Fibroblast of skin of left biceps (primary cell): ENCODE measurements at regions not wholly inside any gene's neighbourhood (a gene's known extent, or its start where the extent isn't known, plus 50 kb on each side); places are given as distances from the start of the nearest gene placed in this dataset.

Experiments used
- DNase-seq, 2 experiments: peaks; one replicate each; pipeline ENCODE4 v3.0.0-alpha.2; 2013; ENCODE audit warnings: low read depth in 2 of 2

DNA sequence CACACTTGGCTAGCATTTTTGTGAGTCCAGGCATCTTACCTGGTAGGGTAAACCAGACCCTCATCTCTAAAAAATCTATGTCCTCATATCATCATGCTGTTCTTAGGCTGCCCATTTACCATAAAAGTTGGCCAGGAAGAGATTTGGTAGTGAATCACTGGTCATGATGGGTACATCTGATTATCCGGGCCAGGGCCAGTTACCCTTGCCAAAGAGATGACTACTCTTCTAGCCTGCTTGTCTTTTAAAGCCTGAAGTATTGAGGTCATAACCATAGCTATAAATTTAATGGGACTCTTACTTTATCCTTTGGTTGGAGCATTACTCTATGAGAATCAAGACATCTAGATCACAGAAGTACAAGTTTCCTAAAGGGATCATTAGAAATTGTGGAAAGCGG, 276.8 kb downstream of the TENT5A start:
- DNase-seq, result no peak

DNA sequence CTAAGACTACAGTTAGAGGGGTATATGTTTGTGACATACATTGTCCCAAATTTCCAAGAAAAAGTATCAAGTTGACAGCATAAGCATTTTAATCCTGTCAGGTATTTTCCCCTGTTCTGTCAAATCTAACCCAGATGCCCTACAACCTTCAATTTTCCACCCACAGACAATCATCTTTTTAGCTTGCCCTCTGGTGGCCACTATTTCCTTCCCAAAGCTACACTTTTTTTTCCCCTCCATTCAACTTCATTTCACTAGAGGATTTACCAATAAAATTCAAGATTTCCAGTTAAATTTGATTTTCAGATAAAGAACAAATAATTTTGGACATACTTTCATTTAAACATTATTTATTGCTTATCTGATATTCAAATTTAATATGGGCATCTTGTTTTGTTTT, 286.6 kb downstream of the TENT5A start:
- DNase-seq, result no peak

DNA sequence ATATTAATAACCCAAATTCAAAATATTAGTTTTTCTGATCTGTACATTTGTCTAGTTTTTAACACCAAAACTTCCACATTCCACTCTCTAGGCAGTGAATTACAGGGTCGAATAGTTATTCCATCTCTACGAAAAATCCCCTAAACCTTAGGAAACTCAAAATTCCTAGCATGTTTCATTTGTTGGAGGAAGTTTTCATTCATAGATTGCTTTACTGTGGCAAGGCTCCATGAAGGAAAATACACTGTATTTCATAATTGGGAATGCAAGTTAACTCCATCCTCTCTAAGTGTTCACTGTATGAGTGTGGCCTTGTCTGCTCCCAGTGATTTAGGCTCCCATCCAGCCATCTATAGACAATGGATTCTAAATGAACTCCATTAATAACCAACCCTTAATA, 296.1 kb downstream of the TENT5A start:
- no peak for DNase-seq

DNA sequence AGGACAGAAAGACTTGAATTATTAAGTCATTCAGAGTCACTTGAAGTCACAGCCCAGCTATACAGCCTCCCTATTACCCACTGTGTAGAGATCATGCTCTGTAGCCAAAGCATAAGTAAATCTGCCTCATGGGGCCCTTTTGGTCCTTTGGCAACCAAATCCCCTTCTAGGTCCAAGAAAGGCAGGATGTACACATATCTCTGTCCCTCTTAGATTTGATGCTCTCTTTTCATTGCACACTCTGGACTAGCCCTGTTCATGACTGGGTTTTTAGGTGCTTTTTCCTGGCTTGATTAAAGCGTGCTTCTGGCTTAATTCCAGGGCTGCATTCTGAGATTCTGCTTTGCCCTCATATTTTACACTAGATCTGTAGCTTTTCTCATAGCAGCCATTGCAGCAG, 296.8 kb downstream of the TENT5A start:
- DNase-seq, result no peak

DNA sequence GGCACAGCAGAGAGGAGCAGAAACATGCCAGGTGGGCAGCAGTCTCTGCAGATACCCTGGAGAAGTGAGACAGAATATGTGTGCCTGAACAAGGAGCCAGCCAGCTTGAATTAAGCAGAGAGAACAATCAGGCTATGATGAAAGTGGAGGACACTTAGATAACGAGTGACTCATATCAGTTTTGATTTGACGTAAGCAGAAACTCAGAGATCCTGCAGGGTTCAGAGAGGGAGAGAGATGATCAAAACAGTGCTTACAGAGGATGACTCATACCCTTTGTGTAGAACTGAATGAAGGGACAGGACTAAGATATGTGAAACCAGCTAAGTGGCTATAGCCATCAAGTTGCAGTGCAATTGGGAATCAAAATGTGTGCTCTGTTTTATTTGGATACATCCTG, 300.7 kb downstream of the TENT5A start:
- peak; percentile 68 for DNase-seq

DNA sequence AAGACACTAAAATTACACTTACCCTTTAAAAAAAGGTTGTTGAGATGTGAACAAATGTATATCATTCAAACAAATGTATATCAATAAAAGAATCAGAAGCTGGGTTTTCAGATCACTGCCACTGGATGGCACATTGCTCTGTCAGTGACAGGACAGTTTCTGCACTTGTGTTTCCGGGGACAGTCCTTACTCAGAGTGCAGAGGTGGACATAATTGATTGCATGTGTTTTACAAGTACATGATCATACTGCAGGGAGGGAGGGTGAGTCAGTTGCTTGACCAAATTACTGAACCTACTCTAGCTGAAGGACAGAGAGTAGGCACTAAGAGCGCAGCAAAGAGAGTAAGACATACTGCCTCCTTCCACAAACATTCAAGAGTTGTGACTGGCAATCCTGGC, 302.3 kb downstream of the TENT5A start:
- DNase-seq, result no peak

DNA sequence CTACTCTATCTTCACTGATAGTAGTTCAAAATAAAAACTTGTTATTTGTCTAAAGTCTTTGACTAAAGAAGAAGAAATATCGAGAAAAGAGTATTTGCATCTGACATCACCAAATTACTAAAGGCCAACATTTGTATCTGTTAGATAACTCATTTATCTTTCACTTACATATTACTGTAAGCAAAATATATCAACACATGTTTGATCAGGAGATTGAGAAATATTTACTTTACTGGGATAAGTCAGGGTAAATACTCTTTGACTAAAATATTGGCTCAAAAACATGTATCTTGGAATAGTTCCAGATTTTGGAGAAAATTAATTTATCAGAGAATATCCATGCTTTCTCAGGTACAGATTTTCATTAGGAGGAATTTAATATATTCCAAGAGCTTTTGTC, 306.0 kb downstream of the TENT5A start:
- DNase-seq, result no peak

DNA sequence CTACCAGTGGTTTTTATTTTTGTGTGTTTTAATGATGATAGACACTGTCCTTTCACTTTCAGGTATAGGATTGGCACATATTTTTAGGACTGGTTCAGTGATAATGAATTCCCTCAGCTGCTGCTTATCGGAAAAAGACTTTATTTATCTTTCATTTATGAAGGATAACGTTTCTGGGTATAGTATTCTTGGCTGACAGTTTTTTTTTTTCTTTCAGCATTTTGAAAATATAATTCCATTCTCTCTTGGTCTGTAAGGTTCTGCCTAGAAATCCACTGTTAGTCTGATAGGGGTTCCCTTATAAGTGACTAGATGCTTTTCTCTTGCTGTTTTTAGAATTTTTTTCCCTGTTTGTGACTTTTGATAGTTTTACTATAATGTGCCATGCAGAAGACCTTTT, 313.1 kb downstream of the TENT5A start:
- DNase-seq, result no peak

DNA sequence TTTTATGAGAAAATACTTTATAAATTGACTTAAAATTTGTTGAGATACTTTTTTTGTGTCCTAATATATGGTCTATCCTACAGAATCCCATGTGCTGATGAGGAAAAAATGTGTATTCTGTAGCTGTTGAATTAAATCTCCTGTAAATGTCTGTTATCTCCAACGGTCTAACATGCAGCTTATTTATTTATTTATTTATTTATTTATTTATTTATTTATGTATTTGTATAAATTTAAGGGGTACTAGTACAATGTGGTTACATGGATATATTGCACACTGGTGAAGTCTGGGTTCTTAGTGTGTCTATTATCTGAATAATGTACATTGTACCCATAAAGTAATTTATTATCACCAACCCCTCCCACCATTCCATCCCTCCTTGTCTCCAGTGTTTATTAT, 315.5 kb downstream of the TENT5A start:
- DNase-seq, result no peak

DNA sequence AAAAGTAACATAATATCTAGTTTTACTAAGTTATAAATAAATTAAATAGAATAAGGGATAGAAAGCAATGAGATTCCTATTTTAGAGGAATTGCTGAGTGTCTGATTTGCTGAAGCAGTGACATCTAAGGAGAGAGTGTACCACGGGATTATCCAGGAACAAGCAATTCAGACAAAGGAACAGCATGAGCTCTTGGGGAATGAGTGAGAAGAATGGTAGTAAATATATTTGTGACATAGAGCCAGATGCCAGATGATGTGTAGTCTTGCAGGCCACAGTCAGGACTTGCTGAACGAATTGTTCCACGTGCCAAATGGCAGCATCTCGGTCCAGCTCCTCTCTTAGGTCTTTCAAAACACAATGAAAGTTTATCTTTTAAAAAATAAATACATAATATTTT, 339.2 kb downstream of the TENT5A start:
- no peak for DNase-seq

DNA sequence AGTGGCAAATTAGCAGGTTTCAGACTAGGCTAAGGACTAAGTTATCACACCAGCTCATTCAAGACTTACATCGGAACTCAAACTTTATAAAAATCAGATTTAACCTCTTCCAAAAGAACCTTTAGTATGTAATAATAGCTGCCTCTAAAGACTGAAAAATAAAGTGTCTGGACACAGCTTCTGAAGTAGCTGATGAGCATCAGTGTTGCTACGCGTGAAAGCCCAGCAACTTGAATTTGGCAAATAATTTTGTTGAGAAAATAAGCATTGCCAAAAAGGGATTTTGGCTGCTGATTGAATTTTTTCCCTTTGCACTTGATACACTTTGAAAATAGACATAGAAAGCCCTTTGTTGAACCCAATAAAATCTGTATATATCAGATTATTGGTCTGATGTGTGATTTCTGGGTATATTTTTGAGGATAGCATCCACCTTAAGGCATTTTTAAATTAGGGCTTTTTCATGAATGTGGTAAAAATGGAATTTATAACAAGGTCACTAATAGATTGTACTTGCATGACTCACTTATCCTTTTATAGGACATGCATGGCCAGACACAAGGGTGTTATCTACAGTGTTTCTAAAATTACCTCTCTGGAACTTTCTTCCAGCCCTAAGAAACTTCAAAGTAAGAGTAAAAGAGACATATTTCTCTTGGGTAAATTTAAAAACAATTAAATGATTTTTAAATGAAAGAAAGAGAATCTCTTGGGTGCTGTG, 350.4 kb downstream of the TENT5A start:
- peak; percentile 36 to 40 for DNase-seq

DNA sequence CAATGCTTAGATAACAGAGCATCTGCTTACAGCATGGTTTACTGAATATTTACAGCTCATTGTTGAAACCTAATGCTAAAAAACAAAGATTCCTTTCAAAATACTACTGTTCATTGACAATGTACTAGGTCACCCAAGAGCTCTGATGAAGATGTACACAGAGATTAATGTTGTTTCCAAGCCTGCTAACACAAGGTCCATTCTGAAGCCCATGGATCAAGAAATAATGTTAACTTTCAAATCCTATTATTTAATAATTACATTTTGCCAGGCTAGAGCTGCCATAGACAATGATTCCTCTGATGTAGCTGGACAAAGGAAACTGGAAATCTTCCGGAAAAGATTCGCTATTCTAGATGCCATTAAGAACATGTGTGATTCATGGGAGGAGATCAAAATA, 355.6 kb downstream of the TENT5A start:
- DNase-seq, result no peak

DNA sequence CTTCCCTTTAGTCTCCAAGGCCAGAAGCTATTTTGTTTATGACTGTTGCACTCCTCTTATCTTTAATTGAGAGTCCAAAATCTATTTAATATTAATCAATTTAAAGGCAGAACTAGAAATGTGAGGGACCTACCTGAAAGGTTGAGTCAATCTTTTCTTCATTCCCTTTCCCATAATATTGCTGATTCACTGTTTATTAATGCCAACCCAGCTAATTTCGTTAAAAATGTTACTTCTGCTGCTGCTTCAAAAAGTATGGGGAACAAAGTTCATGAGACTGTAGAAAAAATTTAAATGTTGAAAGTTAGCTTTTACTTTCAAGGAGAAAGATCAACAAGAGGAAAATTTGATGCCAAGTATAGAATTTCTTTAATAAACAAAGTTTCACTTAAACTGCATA, 365.3 kb downstream of the TENT5A start:
- no peak for DNase-seq

DNA sequence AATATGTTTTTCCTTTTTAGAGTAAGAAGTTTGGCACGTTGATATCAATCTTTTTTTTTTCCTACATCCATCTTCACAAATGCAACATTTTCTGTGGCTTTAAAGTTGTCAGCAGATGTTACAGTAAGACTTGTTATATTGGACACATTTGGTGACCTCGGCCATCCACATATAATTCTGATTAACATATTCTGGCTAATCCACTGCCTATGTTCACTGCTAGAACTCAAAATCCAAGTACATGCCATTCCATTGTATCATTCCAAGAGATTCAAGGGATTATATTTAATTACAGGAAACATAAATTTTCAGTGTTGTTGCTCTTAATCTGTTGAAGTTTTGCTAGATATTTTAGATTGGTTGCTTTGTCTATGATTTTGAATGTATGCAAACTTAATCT, 367.6 kb downstream of the TENT5A start:
- peak; percentile 93 to 95 for DNase-seq

DNA sequence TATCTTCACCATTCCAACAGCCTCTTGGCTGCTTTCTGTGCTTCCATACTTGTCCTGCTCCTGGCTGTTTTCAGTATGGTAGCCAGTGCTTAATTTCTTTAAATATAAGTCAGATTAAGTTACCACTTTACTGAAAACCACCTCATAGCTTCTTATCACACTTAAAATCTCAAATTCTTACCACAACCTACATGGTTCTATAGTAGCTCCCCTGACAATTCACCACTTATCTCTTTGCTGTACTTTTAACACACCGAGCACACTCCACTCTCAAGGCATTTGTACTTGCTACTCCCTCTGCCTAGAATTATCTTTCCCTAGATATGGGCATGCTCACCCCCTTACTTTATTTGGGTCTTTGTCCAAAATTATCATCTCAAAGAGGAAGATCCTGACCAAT, 369.0 kb downstream of the TENT5A start:
- no peak for DNase-seq

DNA sequence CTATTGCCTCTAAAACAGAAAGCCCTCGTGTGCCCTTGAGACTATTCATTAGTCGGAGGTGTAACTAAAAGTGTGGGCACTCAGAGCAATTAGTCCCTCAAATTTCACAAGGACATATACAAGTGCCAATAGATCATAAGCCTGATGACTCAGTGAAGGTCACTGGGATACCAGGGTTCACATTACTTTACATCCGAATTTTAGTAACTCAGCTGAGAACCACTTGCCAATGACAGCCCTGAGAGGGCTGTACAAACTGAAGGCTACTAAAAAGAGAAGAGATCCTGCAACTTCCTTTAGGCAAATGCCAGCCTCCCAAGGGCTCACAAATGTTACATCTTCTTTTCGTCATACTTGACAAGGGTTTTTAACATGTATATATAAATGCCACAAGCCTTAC, 369.6 kb downstream of the TENT5A start:
- no peak for DNase-seq

DNA sequence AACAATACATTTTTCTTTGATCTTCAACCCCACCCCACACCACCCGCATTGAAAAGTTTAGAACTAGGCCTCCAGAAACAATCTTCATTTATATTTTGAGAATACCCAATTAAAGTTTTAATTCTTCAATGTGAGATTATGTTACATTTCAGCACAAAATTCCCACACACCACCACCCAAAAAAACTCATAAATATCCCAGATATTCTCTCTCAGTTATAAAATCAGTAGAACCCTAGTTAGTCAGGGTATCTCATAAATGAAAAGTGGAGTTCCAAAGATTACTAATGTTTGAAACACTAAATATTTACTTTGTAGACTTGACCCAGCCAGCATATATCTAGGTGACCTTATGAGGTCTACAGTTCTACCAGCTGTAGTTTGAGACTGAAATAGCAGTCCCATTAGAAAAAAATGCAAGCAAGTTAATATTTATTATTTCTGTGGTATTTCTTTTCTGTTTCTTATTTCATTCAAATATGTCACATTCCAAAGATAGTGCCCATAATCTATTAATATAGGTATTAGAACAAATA, 371.0 kb downstream of the TENT5A start:
- DNase-seq, result no peak

DNA sequence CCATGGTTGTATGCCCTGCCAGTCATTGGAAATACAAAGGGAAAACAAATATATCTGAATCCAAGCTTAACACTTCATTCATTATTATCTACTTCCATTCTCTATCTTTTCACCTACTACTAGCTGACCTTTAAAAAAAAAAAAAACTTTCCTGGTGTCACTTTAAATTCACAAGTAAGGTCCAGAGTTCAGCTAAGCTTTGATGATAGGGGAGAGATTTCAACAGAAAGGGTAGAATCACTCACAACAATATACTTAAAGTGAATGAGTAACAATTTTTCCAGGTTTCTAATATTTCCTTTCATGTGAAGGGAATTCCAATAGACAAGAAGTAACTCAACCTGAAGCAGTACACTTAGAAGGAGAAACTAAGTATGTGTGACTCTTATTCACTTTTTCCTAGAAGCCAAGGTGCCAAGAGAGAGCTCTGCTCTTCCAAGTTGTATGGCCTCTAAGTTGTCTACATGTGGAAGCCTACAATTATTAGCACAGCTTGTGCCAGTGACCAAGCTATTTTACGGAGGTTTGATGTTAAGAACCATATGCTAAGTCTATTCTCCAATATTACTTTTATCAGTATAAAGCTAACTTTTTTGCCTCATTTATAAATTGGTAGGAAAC, 371.7 kb downstream of the TENT5A start:
- no peak for DNase-seq

DNA sequence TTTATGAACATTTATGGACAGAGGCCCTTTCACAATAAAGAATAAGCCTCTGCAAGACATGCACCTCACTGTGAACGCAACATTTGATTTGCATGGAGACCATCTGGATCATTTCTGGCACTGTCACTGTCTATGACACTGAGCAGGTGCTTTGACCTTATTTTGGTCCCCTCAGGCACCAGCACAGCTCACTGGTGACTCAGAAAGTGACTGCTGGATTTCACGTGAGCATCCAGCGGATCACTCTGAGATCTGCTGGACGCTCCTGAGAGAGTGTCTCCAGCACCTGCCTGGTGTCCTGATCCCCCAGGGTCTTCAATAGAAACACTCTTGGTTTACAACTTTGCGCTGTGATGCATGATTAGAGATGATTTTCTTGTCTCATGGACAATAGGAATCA, 375.7 kb downstream of the TENT5A start:
- no peak for DNase-seq

DNA sequence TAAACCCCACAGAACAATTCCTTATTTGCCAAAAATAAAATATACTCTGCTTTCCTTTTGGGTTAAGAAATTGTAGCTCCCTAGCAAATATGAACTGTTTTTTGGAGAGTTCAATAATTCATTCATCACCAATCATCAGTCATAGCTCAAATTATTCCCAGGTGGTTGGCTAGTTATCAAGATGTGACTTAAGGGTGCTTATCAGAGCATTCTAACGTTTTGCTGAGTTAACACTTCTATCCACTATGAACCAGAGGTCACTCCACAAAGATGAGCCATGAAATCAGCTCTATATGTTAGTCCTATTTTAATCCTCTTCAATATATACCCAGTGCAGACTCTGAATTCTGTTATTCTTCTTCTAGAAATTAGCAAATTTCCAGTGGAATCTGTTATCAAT, 379.1 kb downstream of the TENT5A start:
- peak; percentile 47 to 58 for DNase-seq

DNA sequence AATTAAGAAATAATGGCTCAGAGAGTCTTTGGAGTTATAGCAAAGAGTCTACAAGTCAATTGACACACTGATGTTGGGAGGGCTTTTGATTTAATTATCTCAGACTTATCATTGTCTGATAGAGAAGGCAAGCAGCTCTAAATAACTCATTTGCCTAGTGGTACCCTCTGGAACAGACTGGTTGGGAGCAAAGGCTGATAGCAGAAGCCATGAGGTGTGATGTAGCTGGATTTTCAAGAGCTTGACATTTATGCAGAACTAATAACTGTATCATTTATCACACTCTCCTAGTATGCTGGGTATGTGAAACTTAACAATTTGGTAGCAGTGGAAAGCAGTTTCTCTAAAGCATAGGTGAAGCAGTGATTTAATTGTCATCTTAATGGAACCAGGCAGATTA, 380.6 kb downstream of the TENT5A start:
- DNase-seq, result no peak

DNA sequence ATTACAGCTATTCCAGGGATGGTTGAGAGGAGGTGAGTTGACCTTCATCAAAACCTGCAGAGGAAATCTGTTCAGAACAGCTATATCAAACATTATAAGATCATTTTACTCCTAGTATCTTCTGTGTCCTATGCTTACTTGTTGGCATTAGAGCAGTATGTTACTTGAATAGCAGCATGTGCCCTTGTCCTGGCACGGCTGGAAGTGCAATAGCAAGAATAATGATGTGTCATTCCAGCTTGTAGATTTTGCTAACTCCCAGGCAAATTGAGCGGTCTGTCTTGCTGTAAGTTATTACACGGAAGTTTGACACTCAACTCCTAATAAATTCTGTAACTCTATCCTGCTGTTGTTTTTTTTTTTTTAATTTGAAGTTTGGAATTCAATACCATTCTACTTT, 385.5 kb downstream of the TENT5A start:
- DNase-seq, result peak in 1 of 2 experiments; percentile 14

DNA sequence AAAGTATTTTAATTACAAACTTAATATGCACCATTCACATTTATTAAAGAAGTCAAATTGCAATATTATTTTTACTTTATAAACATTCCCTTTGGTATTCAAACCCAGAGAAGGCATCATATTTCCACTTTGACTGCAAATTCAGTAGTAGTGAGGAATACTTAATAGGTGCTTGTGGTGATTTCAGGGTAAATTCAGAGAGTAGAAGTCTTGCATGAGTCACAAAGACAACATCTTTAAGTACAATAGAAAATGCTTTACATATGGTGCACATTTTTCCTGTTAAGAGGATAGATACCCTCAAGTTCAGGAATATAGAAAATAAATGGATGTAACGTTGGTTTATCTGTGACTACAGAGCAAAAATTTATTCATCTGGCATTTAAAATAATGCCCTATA, 390.2 kb downstream of the TENT5A start:
- DNase-seq, result peak; percentile 79 to 84

DNA sequence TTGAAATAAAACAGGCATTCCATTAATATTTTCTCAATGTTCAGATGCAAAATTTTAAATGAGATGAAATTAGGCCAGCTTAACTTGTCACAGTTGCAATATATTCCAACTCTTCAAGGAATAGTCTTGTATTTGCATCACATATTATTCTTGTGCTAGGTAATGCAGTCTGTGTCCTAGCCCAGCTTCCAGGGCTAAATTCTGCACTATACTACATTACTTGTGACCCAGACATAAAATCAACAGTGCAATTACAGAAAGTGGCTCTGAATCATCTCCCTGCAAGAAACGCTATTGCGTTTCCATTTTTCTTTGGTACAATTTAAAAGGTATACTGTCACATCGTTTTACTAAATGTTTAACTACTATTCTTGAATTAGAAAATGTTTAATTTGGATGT, 399.2 kb downstream of the TENT5A start:
- no peak for DNase-seq
